Left ventricle myocardium inferior (tissue), 1 donor: ENCODE measurements at regions not wholly inside any gene's neighbourhood (a gene's known extent, or its start where the extent isn't known, plus 50 kb on each side); places are given as distances from the start of the nearest gene placed in this dataset.

Source experiments
- DNase-seq: peaks from one replicate; pipeline ENCODE4 v3.0.0-alpha.2; 2020
- H3K27ac ChIP-seq: fragments of 200-600 bp; replicated peaks from 2 replicates; pipeline ENCODE4 v1.8.0; 2021
- H3K27me3 ChIP-seq: fragments of 200-600 bp; 2 replicates; pipeline ENCODE4 v1.8.0; 2021; ENCODE audit warnings: low read depth
- H3K36me3 ChIP-seq: fragments of 200-600 bp; 2 replicates; pipeline ENCODE4 v1.8.0; 2021
- H3K4me1 ChIP-seq: fragments of 200-600 bp; 2 replicates; pipeline ENCODE4 v1.8.0; 2021
- H3K4me3 ChIP-seq: fragments of 200-600 bp; 2 replicates; pipeline ENCODE4 v1.8.0; 2021; ENCODE audit warnings: mild to moderate bottlenecking, moderate library complexity
- H3K9me3 ChIP-seq: fragments of 200-600 bp; replicated peaks from 2 replicates; pipeline ENCODE4 v1.8.0; 2021
- CTCF ChIP-seq: fragments of 200-600 bp; IDR thresholded peaks from 2 replicates; pipeline ENCODE4 v1.8.0; 2021; ENCODE audit warnings: antibody characterized with exemption, mild to moderate bottlenecking, borderline replicate concordance
- intact Hi-C: fragments of 100-400 bp; cut with micrococcal nuclease; formaldehyde crosslinking; loops from one replicate; pipeline ENCODE4 v1.11.0; 2022
- donor health status: DM: no; HTN: yes; CAD: no; lungs with severe emphysema.

GRCh38 chr2:133736674-133737073 is 168.4 kb upstream of the NCKAP5 start:
- H3K27ac ChIP-seq, result no peak overlapping the region
- no peaks in the 10 kb centered on the region for H3K27me3 ChIP-seq
- no peak for DNase-seq
- TF ChIP-seq CTCF, result no peak
- no peaks in the 10 kb centered on the region for H3K9me3 ChIP-seq
- H3K36me3 ChIP-seq, result no peaks in the 10 kb centered on the region
- intact Hi-C loops, result no loop called here
- H3K4me3 ChIP-seq, result no peak overlapping the region
- H3K4me1 ChIP-seq, result peaks cover 10% of the 10 kb centered on the region

DNA sequence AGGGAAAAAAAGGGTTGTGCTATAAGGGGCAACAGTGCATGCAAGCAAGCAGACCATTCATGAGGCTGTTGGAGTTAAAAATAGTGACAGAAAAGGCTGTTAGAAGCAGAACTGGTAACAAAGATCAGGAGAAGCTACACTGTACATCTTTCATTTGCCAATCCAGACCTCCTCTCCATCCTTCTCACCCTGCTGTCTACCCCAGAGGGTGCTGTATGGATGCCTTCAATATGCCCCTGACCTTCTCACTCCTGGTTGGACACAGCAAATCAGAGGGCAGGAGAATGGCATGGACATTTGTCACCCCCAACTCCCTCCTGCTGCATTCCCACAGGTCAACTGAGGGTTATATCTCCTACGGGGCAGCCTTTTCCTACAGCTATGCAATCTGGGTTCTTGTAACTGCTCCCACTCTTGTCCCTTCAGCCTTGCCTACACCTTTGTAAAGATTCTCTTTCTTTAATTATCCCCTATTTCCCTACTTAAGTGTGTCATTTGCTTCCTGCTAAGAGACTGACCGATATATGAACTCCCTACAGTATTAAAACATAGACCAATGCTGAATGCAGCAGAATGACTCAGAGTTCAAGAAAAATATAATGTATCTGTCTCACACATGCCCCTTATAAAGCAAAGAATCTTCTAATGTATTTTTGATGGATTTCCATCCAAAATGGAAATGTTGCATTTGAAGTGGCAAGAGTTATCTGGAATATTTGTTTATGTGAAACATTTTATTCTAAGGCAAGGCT is 169.2 kb upstream of the NCKAP5 start:
- H3K36me3 ChIP-seq, result no peaks in the 10 kb centered on the region
- no peak for TF ChIP-seq CTCF
- intact Hi-C loops, result no loop called here

DNA sequence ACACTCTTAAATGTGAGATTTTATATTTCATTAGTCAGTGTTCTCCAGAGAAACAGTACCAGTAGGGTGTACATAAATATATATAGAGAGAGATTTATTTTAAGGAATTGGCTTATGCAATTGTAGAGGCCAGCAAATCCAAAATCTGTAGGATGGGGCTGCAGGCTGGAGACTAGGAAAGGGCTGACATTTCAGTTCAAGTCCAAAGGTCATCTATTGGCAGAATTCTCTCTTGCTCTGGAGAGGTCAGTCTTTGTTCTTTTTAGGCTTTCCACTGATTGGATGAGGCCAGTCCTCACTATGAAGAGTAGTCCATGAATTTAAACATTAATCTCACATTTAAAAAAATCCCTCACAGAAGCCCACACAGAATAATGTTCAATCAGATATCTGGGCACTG is 170.8 kb upstream of the NCKAP5 start:
- DNase-seq, result no peak
- H3K4me3 ChIP-seq, result no peak overlapping the region

More for the DNA sequence above, 169.2 kb upstream of the NCKAP5 start:
- H3K9me3 ChIP-seq, result no peaks in the 10 kb centered on the region
- no peak overlapping the region for H3K4me3 ChIP-seq
- H3K27me3 ChIP-seq, result no peaks in the 10 kb centered on the region
- no peak for DNase-seq
- H3K4me1 ChIP-seq, result peaks cover 10% of the 10 kb centered on the region
- H3K27ac ChIP-seq, result no peak overlapping the region

GRCh38 chr2:133740500-133740899 is 172.2 kb upstream of the NCKAP5 start:
- no peak for DNase-seq
- no peak overlapping the region for H3K4me3 ChIP-seq
- TF ChIP-seq CTCF, result no peak
- no peaks in the 10 kb centered on the region for H3K9me3 ChIP-seq
- no peak overlapping the region for H3K27ac ChIP-seq
- H3K27me3 ChIP-seq, result no peaks in the 10 kb centered on the region
- H3K4me1 ChIP-seq, result peaks cover 5% of the 10 kb centered on the region
- H3K36me3 ChIP-seq, result no peaks in the 10 kb centered on the region
- intact Hi-C loops, result no loop called here

More for the DNA sequence above, 170.8 kb upstream of the NCKAP5 start:
- Histone ChIP-seq H3K27me3 (no peaks in the 10 kb centered on the region), H3K27ac (no peak overlapping the region), H3K36me3 (no peaks in the 10 kb centered on the region), H3K9me3 (no peaks in the 10 kb centered on the region), H3K4me1 (peaks cover 10% of the 10 kb centered on the region)
- no peak for TF ChIP-seq CTCF
- intact Hi-C loops, result no loop called here

- no peaks in the 10 kb centered on the region for H3K4me1 ChIP-seq
- H3K9me3 ChIP-seq, result no peaks in the 10 kb centered on the region
- no peak for TF ChIP-seq CTCF
- no peak overlapping the region for H3K27ac ChIP-seq
- H3K4me3 ChIP-seq, result no peak overlapping the region
- H3K27me3 ChIP-seq, result no peaks in the 10 kb centered on the region
- DNase-seq, result no peak
- H3K36me3 ChIP-seq, result no peaks in the 10 kb centered on the region
- intact Hi-C loops, result no loop called here
Observed at GRCh38 chr2:133748007-133748700, 179.9 kb upstream of the NCKAP5 start.
